Upper lobe of left lung (tissue), 4 donors: ENCODE measurements at regions not wholly inside any gene's neighbourhood (a gene's known extent, or its start where the extent isn't known, plus 50 kb on each side); places are given as distances from the start of the nearest gene placed in this dataset.

Experiments used
- POLR2AphosphoS5 ChIP-seq, 2 donors: sonication (generic); formaldehyde crosslinking; IDR thresholded peaks; one replicate each; pipeline ENCODE4 v1.5.1; 2017; ENCODE audit warnings: antibody characterized with exemption in 2 of 2
- TF ChIP-seq, protein P1 (sequence below), 6 experiments: fragments of 450-650 bp in 4 of 6; fragments of 200-600 bp in 2 of 6; sonication (generic) in 2 of 6; IDR thresholded peaks; one replicate each; pipeline ENCODE4 v1.5.1; 2016 to 2019; ENCODE audit warnings: antibody characterized with exemption in 6 of 6

DNA sequence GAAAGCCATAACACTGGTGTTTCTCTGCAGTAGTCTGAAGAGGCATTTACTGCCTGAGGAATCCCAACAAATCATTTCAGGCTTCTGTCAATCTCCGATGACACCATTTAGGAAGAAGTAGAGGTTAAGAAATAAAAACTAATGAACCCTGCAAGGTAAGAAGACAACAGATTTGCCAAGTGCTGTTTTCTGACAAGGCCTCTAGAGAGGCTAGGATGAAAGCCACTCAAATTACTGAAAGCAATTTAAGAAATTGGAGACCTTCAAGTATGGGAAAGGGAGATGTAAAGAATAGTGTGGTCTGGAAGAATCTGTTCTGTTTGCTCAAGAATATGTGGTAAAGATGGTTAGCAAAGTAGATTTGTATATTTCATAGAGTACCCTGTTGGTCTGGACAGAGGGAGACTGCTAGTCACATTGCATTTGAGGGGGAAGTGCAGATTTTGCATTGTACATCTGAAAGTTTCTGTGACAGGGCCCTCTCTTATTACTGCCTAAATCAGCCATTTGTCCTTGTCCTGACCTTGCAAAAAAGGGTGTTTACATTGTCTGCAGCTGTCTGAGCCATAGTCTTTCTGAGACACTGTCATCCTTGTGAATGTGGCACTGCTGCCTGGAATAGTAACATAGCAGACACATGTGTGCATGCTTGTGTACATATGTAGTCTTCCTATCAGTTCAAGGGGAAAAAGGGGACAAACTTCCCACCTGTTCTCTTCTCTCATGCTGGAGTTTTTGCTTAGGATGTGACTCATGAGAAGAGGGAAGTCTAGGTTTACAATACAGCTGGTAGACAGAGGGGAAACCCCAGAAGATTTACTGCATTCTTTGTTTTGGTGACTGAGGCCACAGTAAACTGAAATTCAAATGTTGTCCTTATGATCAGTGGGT is 640.2 kb upstream of the KIRREL3 start:
- TF ChIP-seq, protein P1, sequence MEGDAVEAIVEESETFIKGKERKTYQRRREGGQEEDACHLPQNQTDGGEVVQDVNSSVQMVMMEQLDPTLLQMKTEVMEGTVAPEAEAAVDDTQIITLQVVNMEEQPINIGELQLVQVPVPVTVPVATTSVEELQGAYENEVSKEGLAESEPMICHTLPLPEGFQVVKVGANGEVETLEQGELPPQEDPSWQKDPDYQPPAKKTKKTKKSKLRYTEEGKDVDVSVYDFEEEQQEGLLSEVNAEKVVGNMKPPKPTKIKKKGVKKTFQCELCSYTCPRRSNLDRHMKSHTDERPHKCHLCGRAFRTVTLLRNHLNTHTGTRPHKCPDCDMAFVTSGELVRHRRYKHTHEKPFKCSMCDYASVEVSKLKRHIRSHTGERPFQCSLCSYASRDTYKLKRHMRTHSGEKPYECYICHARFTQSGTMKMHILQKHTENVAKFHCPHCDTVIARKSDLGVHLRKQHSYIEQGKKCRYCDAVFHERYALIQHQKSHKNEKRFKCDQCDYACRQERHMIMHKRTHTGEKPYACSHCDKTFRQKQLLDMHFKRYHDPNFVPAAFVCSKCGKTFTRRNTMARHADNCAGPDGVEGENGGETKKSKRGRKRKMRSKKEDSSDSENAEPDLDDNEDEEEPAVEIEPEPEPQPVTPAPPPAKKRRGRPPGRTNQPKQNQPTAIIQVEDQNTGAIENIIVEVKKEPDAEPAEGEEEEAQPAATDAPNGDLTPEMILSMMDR (IDR thresholded peaks at IDR 0.05) = no peak
- TF ChIP-seq POLR2AphosphoS5 (IDR thresholded peaks at IDR 0.05) = no peak
